Heart left ventricle (tissue), 13 donors: ENCODE measurements at regions not wholly inside any gene's neighbourhood (a gene's known extent, or its start where the extent isn't known, plus 50 kb on each side); places are given as distances from the start of the nearest gene placed in this dataset.

Experiments used
- POLR2A ChIP-seq, 2 donors: fragments of 450-650 bp; IDR thresholded peaks; one replicate each; pipeline ENCODE4 v1.6.1; 2017; ENCODE audit warnings: antibody characterized with exemption in 2 of 2, mild to moderate bottlenecking in 2 of 2, moderate library complexity in 2 of 2
- TF ChIP-seq, protein P1 (sequence below), 12 donors: fragments of 200-600 bp; sonication (generic) in 4 of 12; IDR thresholded peaks; one replicate each; pipeline versions ENCODE4 v1.5.0 to v1.8.0; 2018 to 2022; ENCODE audit warnings: antibody characterized with exemption in 12 of 12, mild to moderate bottlenecking in 5 of 12
- donor health status: ischemic (EF 13 %, LVEDD 7.1; RV severe dilation, severe dysfunction).
- donor health status: DM: no; HTN: yes; CAD: no.
- donor health status: DM: no; HTN: no; CAD: no.
- donor health status: ischemic (EF 25% LVEDD 6.9; RV normal size, moderate dysfunction).
- donor health status: ischemic (EF 25% LVEDD 5.7; RV mildly dilated, moderate dysfunction).
- donor health status: ischemic (EF 35%, LVEDD 5.7; RV mildly dilated, moderate dysfunction).
- donor health status: nonischemic (EF 11% LVEDD 7.7; RV severe dilation, severe dysfunction).
- donor health status: DM: yes; HTN: yes; CAD: no.
- donor health status: PGD.
- donor health status: ischemic (EF 29% LVEDD 5.4; RV normal size, mild dysfunction).
- donor health status: nonischemic (EF 23%, LVEDD 6.1; RV moderate dilation, normal function).

DNA sequence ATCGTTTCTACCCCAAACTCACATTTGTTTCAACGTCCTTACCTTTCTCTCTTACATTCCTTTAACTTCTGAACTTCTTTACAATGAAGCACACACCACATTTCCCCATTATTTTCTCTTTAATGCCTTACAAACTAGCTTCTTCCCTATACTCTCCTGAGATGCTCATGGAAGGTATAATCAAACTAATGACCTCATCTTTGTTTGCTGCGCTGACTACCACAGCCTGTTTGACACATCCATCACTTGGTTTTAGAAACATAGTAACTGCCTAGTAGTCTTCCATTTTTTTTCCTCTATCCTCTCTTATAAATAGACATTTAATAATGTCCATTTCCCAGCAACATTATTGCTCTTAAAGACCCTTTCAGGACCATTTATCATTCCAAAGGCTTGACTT, 230.5 kb upstream of the LRTM1 start:
- no peak for TF ChIP-seq POLR2A (IDR thresholded peaks at IDR 0.05)
- TF ChIP-seq, protein P1, sequence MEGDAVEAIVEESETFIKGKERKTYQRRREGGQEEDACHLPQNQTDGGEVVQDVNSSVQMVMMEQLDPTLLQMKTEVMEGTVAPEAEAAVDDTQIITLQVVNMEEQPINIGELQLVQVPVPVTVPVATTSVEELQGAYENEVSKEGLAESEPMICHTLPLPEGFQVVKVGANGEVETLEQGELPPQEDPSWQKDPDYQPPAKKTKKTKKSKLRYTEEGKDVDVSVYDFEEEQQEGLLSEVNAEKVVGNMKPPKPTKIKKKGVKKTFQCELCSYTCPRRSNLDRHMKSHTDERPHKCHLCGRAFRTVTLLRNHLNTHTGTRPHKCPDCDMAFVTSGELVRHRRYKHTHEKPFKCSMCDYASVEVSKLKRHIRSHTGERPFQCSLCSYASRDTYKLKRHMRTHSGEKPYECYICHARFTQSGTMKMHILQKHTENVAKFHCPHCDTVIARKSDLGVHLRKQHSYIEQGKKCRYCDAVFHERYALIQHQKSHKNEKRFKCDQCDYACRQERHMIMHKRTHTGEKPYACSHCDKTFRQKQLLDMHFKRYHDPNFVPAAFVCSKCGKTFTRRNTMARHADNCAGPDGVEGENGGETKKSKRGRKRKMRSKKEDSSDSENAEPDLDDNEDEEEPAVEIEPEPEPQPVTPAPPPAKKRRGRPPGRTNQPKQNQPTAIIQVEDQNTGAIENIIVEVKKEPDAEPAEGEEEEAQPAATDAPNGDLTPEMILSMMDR (IDR thresholded peaks at IDR 0.05), result no peak
